ENCODE measurements at regions not wholly inside any gene's neighbourhood (a gene's known extent, or its start where the extent isn't known, plus 50 kb on each side); places are given as distances from the start of the nearest gene placed in this dataset.

- intact Hi-C loops (cut with micrococcal nuclease; ENCODE audit: unreplicated experiment) = no loop called here
- POLR2A ChIA-PET (ENCODE audit: low non-redundant PET) = interaction anchor here (0.6 kb wide), 1 partner anchor 72 kb away, joined by 3 read pairs; no protein-coding TSS in a partner anchor
Observed at GRCh38 chr1:11341901-11342552, 69.0 kb downstream of the UBIAD1 start.

GRCh38 chr1:11342621-11343032 lies 69.6 kb downstream of the UBIAD1 start:
- no peaks in the 10 kb centered on the region for H3K9me3 ChIP-seq (ENCODE audit: low read depth, low read length, poor library complexity, severe bottlenecking)
- peak; percentile 46 for DNase-seq (ENCODE audit: low spot score)
- peaks cover 34% of the 10 kb centered on the region for H3K27me3 ChIP-seq (replicated peaks; ENCODE audit: insufficient read depth, low read depth, low read length, poor library complexity)
- no peak overlapping the region for H3K27ac ChIP-seq (ENCODE audit: low read depth, low read length, poor library complexity, severe bottlenecking)
- no peaks in the 10 kb centered on the region for H3K36me3 ChIP-seq (ENCODE audit: insufficient read depth, low read length, poor library complexity, severe bottlenecking)
- intact Hi-C loops (cut with micrococcal nuclease; ENCODE audit: unreplicated experiment) = no loop called here
- ChIA-PET CTCF (no interaction called here), POLR2A (ENCODE audit: low non-redundant PET) (no interaction called here)
- no TSS peak for BruUV-seq (replicated peaks)
- H3K4me1 ChIP-seq (ENCODE audit: insufficient read depth, low read length, poor library complexity, severe bottlenecking) = peaks cover 4% of the 10 kb centered on the region
- no peak overlapping the region for H3K4me3 ChIP-seq (ENCODE audit: low read depth, low read length, poor library complexity, severe bottlenecking)
- TF ChIP-seq EZH2 (IDR thresholded peaks at IDR 0.05; ENCODE audit: borderline replicate concordance, low read depth, low read length, poor library complexity, severe bottlenecking) = no peak
- TF ChIP-seq CTCF (conservative IDR thresholded peaks at IDR 0.05; ENCODE audit: low read depth, low read length) = no peak

More at GRCh38 chr1:11341901-11342552, 69.0 kb downstream of the UBIAD1 start:
- no peak for DNase-seq (ENCODE audit: low spot score)
- Histone ChIP-seq H3K4me1 (ENCODE audit: insufficient read depth, low read length, poor library complexity, severe bottlenecking) (peaks cover 4% of the 10 kb centered on the region), H3K4me3 (ENCODE audit: low read depth, low read length, poor library complexity, severe bottlenecking) (no peak overlapping the region), H3K27me3 (replicated peaks; ENCODE audit: insufficient read depth, low read depth, low read length, poor library complexity) (peaks cover 34% of the 10 kb centered on the region), H3K36me3 (ENCODE audit: insufficient read depth, low read length, poor library complexity, severe bottlenecking) (no peaks in the 10 kb centered on the region), H3K27ac (ENCODE audit: low read depth, low read length, poor library complexity, severe bottlenecking) (no peak overlapping the region), H3K9me3 (ENCODE audit: low read depth, low read length, poor library complexity, severe bottlenecking) (no peaks in the 10 kb centered on the region)
- no TSS peak for BruUV-seq (replicated peaks)
- CTCF ChIA-PET = no interaction called here
- TF ChIP-seq CTCF (conservative IDR thresholded peaks at IDR 0.05; ENCODE audit: low read depth, low read length) = no peak
- no peak for TF ChIP-seq EZH2 (IDR thresholded peaks at IDR 0.05; ENCODE audit: borderline replicate concordance, low read depth, low read length, poor library complexity, severe bottlenecking)

- H3K27ac ChIP-seq (ENCODE audit: low read depth, low read length, poor library complexity, severe bottlenecking) = no peak overlapping the region
- BruUV-seq (replicated peaks) = no TSS peak
- H3K9me3 ChIP-seq (ENCODE audit: low read depth, low read length, poor library complexity, severe bottlenecking) = no peaks in the 10 kb centered on the region
- intact Hi-C loops (cut with micrococcal nuclease; ENCODE audit: unreplicated experiment) = no loop called here
- TF ChIP-seq CTCF (conservative IDR thresholded peaks at IDR 0.05; ENCODE audit: low read depth, low read length) = no peak
- no peak for TF ChIP-seq EZH2 (IDR thresholded peaks at IDR 0.05; ENCODE audit: borderline replicate concordance, low read depth, low read length, poor library complexity, severe bottlenecking)
- CTCF ChIA-PET = interaction anchor here (0.6 kb wide), 1 partner anchor 310 kb away, joined by 7 read pairs; no protein-coding TSS in a partner anchor
- H3K36me3 ChIP-seq (ENCODE audit: insufficient read depth, low read length, poor library complexity, severe bottlenecking) = no peaks in the 10 kb centered on the region
- H3K4me1 ChIP-seq (ENCODE audit: insufficient read depth, low read length, poor library complexity, severe bottlenecking) = peaks cover 10% of the 10 kb centered on the region
- POLR2A ChIA-PET (ENCODE audit: low non-redundant PET) = no interaction called here
- no peak overlapping the region for H3K4me3 ChIP-seq (ENCODE audit: low read depth, low read length, poor library complexity, severe bottlenecking)
- DNase-seq (ENCODE audit: low spot score) = no peak
- peaks cover 15% of the 10 kb centered on the region for H3K27me3 ChIP-seq (replicated peaks; ENCODE audit: insufficient read depth, low read depth, low read length, poor library complexity)
Observed at GRCh38 chr1:11345971-11346715, 73.1 kb downstream of the UBIAD1 start.

All from A673 (cell line).